HCT116 (cell line): ENCODE measurements at regions not wholly inside any gene's neighbourhood (a gene's known extent, or its start where the extent isn't known, plus 50 kb on each side); places are given as distances from the start of the nearest gene placed in this dataset.

Source experiments
- ATAC-seq: fragments of 200-7000 bp; cut with Tn5 transposase; 2 replicates; pipeline ENCODE4 v1.9.1; 2020; ENCODE audit warnings: mild to moderate bottlenecking, moderate library complexity
- BruUV-seq: library from RNA; stranded (reverse); fragments of 400-500 nt; replicated peaks from 2 replicates; lab custom pipeline; 2021; lab: Mats Ljungman, UMichigan
- CTCF ChIA-PET: fragments of 300-600 bp; sonication (Branson Sonifier 250); formaldehyde crosslinking; loops from one replicate; lab custom pipeline; 2021; ENCODE audit warnings: antibody characterized with exemption; lab: Charles Lee
- POLR2A ChIA-PET: fragments of 300-600, 350-600 bp; sonication (Branson Sonifier 250); formaldehyde crosslinking; loops from one replicate; lab custom pipeline; 2021; ENCODE audit warnings: antibody characterized with exemption; lab: Charles Lee
- RAD21 ChIA-PET, 2 experiments: fragments of 300-600 bp; sonication (Branson Sonifier 250); formaldehyde crosslinking; loops; one replicate each; lab custom pipeline; 2023; ENCODE audit warnings: low total read pairs in 2 of 2; ENCODE audit not compliant: uncharacterized antibody in 2 of 2, unreplicated experiment in 2 of 2, low non-redundant PET in 1 of 2; lab: Charles Lee
- DNase-seq: peaks from one replicate; pipeline ENCODE4 v3.0.0-alpha.2; 2010; ENCODE audit warnings: low read depth, low spot score
- H2AFZ ChIP-seq: fragments of 200-600 bp; shearing (Covaris generic), sonication (generic); 2 replicates; pipeline ENCODE4 v1.6.1; 2017; ENCODE audit warnings: low read depth, mixed run types, mixed read lengths, antibody characterized with exemption, low read length; ENCODE audit not compliant: poor library complexity, severe bottlenecking
- H3K27ac ChIP-seq: 2 replicates; pipeline ENCODE4 v1.5.1; 2012; ENCODE audit warnings: low read depth, low read length
- H3K27me3 ChIP-seq: fragments of 200-600 bp; sonication (generic); 2 replicates; pipeline ENCODE4 v1.6.1; 2016; ENCODE audit warnings: mixed run types, low read length, mixed read lengths; ENCODE audit not compliant: insufficient read depth
- H3K36me3 ChIP-seq, 2 experiments: fragments of 200-500 bp in 1 of 2; fragments of 200-600 bp in 1 of 2; sonication (Bioruptor generic) in 1 of 2; sonication (generic) in 1 of 2; 2 replicates each; pipeline versions ENCODE4 v1.5.1 to v1.6.1; 2014 to 2016; ENCODE audit warnings: low read length in 2 of 2, inconsistent platforms in 1 of 2, mixed read lengths in 1 of 2, mixed run types in 1 of 2; ENCODE audit not compliant: insufficient read depth in 2 of 2, control insufficient read depth in 1 of 2
- H3K4me1 ChIP-seq, 2 experiments: fragments of 200-600 bp in 1 of 2; sonication (generic) in 1 of 2; 2 replicates each; pipeline versions ENCODE4 v1.5.1 to v1.6.1; 2012 to 2017; ENCODE audit warnings: low read length in 2 of 2, inconsistent platforms in 1 of 2, mild to moderate bottlenecking in 1 of 2, mixed read lengths in 1 of 2, mixed run types in 1 of 2, moderate library complexity in 1 of 2; ENCODE audit not compliant: insufficient read depth in 2 of 2, control insufficient read depth in 1 of 2
- H3K4me2 ChIP-seq: fragments of 200-600 bp; sonication (generic); 2 replicates; pipeline ENCODE4 v1.6.1; 2017; ENCODE audit warnings: mixed run types, low read length, mixed read lengths
- H3K4me3 ChIP-seq, 2 experiments: fragments of 200-600 bp in 1 of 2; sonication (generic) in 1 of 2; replicated peaks in 1 of 2; 2 replicates each; pipeline ENCODE4 v1.5.1; 2011 to 2016; ENCODE audit warnings: low read length in 2 of 2, control low read depth in 1 of 2, low read depth in 1 of 2, mild to moderate bottlenecking in 1 of 2, mixed read lengths in 1 of 2, mixed run types in 1 of 2
- H3K79me2 ChIP-seq: fragments of 200-600 bp; sonication (generic); 2 replicates; pipeline ENCODE4 v1.6.1; 2017; ENCODE audit warnings: mild to moderate bottlenecking, mixed run types, low read length, moderate library complexity, mixed read lengths; ENCODE audit not compliant: insufficient read depth
- H3K9ac ChIP-seq: fragments of 200-600 bp; sonication (generic); 2 replicates; pipeline ENCODE4 v1.6.1; 2016; ENCODE audit warnings: low read length, mixed read lengths
- H3K9me2 ChIP-seq: fragments of 200-600 bp; sonication (generic), shearing (Covaris generic); 2 replicates; pipeline ENCODE4 v1.6.1; 2017; ENCODE audit warnings: mixed run types, mild to moderate bottlenecking, moderate library complexity; ENCODE audit not compliant: insufficient read depth
- H3K9me3 ChIP-seq, 2 experiments: fragments of 200-500 bp in 1 of 2; fragments of 200-600 bp in 1 of 2; sonication (Bioruptor generic) in 1 of 2; sonication (generic) in 1 of 2; 2 replicates each; pipeline ENCODE4 v1.6.1; 2014 to 2017; ENCODE audit warnings: low read length in 2 of 2, mixed read lengths in 2 of 2, inconsistent platforms in 1 of 2, low read depth in 1 of 2, mild to moderate bottlenecking in 1 of 2, mixed run types in 1 of 2, moderate library complexity in 1 of 2; ENCODE audit not compliant: control insufficient read depth in 1 of 2, insufficient read depth in 1 of 2
- H4K20me1 ChIP-seq: fragments of 200-600 bp; sonication (generic), shearing (Covaris generic); 2 replicates; pipeline ENCODE4 v1.6.1; 2017; ENCODE audit warnings: mixed run types, mild to moderate bottlenecking, moderate library complexity; ENCODE audit not compliant: insufficient read depth
- CBX3 ChIP-seq: IDR thresholded peaks from 2 replicates; pipeline ENCODE4 v1.6.1; 2012; ENCODE audit warnings: low read depth
- CEBPB ChIP-seq: IDR thresholded peaks from 2 replicates; pipeline ENCODE4 v1.6.1; 2012; ENCODE audit warnings: low read depth
- ELF1 ChIP-seq: IDR thresholded peaks from 2 replicates; pipeline ENCODE4 v1.6.1; 2012; ENCODE audit warnings: low read depth, borderline replicate concordance
- EZH2phosphoT487 ChIP-seq: fragments of 200-600 bp; IDR thresholded peaks from 2 replicates; pipeline ENCODE4 v1.6.1; 2018; ENCODE audit warnings: antibody characterized with exemption, borderline replicate concordance
- RAD21 ChIP-seq: IDR thresholded peaks from 2 replicates; pipeline ENCODE4 v1.6.1; 2012; ENCODE audit warnings: low read depth, mild to moderate bottlenecking
- TCF7L2 ChIP-seq: IDR thresholded peaks from 2 replicates; pipeline ENCODE4 v1.7.0; 2011; ENCODE audit warnings: borderline replicate concordance, inconsistent platforms; ENCODE audit not compliant: insufficient read depth, insufficient read length; ENCODE audit errors: extremely low read depth
- intact Hi-C: fragments of 100-400 bp; cut with micrococcal nuclease; formaldehyde crosslinking; loops from 2 replicates; pipeline ENCODE4 v1.10.0; 2022
- TF ChIP-seq, protein P1 (sequence below): IDR thresholded peaks from 2 replicates; pipeline ENCODE4 v1.6.1; 2012

DNA sequence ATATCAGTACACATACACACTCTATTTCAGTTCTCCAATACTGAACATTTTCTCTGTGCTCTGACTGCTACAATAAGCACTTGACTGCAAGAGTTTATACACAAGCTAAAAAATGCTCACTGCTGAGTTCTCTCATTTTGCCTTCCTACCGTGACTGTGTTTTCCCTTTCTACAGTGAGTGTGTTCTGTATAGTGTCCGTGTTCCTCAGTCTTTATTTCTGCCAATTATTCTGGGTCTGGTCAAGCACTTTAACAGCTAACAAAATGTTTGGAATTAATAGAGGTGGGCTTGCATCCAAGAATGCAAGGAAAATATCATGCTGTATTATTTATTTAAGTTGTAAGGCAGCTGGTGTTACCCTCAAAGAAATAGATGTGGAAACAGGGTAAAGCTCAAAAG, 217.0 kb upstream of the NREP start:
- ChIA-PET RAD21 (no interaction called here), POLR2A (no interaction called here), CTCF (no interaction called here)
- no peak for DNase-seq
- no peak overlapping the region for H2AFZ ChIP-seq
- H3K4me1 ChIP-seq: no peaks in the 10 kb centered on the region
- no peaks in the 10 kb centered on the region for H3K36me3 ChIP-seq
- no peaks in the 10 kb centered on the region for H4K20me1 ChIP-seq
- no peaks in the 10 kb centered on the region for H3K9me2 ChIP-seq
- H3K79me2 ChIP-seq: no peaks in the 10 kb centered on the region
- H3K9me3 ChIP-seq: no peaks in the 10 kb centered on the region
- H3K4me2 ChIP-seq: no peak overlapping the region
- intact Hi-C loops: no loop called here
- H3K9ac ChIP-seq: no peak overlapping the region
- ATAC-seq: no peak
- H3K27me3 ChIP-seq: 0 out of 2 replicates have a peak, but pooled peaks cover 11% of the 10 kb centered on the region
- no peak overlapping the region for H3K4me3 ChIP-seq
- H3K27ac ChIP-seq: no peak overlapping the region
- TF ChIP-seq TCF7L2: no peak
- TF ChIP-seq CEBPB: no peak
- no peak for TF ChIP-seq ELF1
- TF ChIP-seq, all 23 proteins: peak for 0
- BruUV-seq: no TSS peak

DNA sequence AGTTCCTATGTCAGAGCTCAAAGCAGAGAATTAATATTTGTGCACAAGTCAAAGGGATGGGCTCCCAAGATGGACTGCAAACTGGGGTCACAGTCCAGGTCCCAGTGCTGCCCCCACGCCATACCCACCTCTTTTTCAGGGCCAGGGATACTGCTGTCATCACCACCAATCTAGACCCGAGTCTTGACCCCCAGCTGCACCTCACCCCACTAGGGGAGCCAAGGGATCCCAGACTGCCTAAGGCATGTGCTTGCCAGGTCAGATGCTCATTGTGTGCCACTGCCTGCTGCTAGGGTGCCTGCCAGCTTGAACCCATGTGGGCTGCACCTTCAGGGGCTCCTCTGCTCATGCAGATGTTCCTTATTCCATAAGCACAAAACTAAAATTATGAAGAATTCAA, 215.6 kb upstream of the NREP start:
- Histone ChIP-seq H3K4me1 (no peaks in the 10 kb centered on the region), H3K36me3 (no peaks in the 10 kb centered on the region), H3K4me3 (no peak overlapping the region), H3K27me3 (0 out of 2 replicates have a peak, but pooled peaks cover 11% of the 10 kb centered on the region), H3K4me2 (no peak overlapping the region), H3K9me3 (no peaks in the 10 kb centered on the region), H4K20me1 (no peaks in the 10 kb centered on the region), H3K79me2 (no peaks in the 10 kb centered on the region), H2AFZ (no peak overlapping the region), H3K27ac (no peak overlapping the region), H3K9me2 (no peaks in the 10 kb centered on the region), H3K9ac (no peak overlapping the region)
- TF ChIP-seq CBX3 (no peak), EZH2phosphoT487 (no peak), RAD21 (no peak), TCF7L2 (no peak), CEBPB (no peak)
- TF ChIP-seq, protein P1, sequence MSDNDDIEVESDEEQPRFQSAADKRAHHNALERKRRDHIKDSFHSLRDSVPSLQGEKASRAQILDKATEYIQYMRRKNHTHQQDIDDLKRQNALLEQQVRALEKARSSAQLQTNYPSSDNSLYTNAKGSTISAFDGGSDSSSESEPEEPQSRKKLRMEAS: no peak
- ChIA-PET RAD21 (no interaction called here), CTCF (no interaction called here), POLR2A (no interaction called here)
- no peak for DNase-seq
- no peak for ATAC-seq
- no TSS peak for BruUV-seq
- intact Hi-C loops: no loop called here
